NCI-H1930 (cell line): ENCODE measurements at regions not wholly inside any gene's neighbourhood (a gene's known extent, or its start where the extent isn't known, plus 50 kb on each side); places are given as distances from the start of the nearest gene placed in this dataset.

Experiments used
- DNase-seq, 2 experiments: peaks; one replicate each; lab custom pipeline; 2025; lab: John Stamatoyannopoulos, UW

DNA sequence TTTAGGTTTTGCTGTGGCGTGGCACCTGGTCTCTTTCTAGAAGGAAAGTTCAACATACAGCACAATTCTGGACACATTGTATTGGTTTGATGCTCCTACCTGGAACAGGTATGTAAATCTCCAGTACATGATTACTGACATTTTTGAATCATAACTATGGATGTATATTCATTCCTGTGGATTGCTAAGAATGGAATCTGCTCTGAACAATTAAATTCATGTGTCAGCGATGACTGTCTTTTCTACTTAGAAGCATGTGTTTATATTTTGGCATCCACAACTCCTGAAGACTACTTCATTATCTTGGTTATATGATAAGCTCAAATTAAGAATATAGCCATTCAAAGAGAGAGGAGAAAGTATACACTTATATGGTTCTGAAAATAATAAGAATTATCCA lies 291.8 kb downstream of the CHRM3 start:
- DNase-seq = no peak

DNA sequence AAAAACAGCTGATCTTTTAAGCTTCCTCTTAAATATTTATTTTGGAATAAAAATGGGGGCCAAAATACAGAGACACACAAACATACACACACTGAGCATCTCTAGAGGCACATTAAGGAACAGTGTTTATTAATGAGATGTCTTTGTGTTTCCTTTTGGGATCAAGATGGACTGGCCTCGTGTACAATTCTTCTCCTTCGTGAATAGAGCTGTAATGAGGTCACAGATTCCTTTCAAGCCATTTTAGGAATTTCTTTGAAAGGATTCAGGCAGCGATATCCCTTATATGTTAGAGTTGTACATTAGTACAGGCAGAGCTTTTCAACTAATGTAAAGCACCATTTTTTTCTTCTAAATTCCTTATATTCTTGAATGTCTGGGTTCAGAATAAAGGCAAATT lies 295.7 kb downstream of the CHRM3 start:
- no peak for DNase-seq

DNA sequence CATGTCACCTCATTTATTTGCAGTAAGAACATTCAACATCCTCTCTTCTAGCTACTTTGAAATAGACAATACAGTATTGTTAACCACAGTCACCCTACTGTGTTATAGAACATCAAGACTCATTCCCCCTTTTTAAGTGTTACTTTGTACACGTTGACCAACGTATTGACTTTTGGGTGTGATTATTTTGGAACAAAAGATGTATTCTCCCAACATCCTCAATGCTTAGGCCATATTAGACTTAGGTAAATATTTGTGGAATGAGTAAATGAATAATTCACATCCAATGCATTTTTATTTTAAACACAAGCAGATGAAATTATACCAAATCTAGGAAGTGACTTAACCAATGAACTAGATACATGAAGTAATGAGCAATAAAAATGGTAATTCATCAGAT lies 296.6 kb downstream of the CHRM3 start:
- peak; percentile 53 to 68 for DNase-seq

DNA sequence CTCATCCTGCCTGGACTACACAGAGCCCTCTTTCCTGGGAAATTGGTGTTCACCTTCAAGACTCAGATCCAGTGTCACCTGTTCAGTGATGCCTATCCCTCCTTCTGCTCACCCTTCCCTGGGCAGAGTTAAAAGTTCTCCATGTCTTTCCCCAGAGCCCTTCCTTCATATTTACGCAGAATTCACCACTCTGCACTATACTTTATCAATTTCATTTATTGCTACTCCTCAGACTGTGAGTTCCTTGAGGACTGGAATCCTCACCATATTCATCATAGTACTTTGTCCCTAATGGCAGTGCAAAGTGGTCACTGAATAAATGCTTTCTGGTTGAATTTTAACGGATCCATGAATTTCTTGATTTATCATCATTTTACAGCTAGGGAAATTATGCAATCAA lies 300.0 kb downstream of the CHRM3 start:
- no peak for DNase-seq

DNA sequence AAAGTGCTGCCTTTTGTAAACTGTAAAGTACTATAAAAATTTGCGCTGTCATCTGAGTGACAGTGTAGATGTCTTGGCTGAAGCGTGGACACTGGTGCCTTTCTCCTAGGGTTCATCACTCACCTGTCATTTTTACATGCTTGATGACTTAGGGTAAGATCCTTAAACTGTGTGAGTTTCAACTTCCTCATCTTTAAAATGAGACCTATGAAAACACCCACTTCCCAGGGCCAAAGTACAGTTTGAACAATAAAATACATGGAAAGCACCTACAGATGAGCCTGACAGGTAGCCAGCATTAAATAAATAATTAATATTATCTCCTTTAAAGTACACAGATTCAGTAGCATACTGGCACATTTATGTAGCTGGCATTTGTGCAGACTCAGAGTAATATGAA lies 309.9 kb downstream of the CHRM3 start:
- DNase-seq = no peak

DNA sequence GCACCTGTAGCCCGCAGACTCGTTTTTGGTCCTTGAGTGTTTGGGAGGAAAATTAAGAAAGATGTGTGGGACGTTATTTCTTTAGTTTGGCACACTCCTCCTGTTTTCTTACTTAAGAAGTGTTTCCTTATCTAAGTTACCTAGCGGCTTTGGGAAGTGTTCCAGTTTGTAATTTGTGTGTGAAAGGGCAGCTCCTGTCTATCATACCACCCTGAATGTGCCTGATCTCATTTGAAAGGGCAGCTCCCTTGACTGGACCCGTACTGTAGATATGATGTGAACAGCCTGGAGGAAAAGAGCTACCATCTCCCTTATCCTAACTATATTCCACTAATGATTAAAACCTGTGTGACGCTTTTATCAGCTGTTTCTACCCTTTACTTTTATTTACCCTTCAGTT lies 314.3 kb downstream of the CHRM3 start:
- DNase-seq = no peak

GRCh38 chr1:239703075-239703474 lies 316.7 kb downstream of the CHRM3 start:
- no peak for DNase-seq

- no peak for DNase-seq
Measured at GRCh38 chr1:239706245-239706892, 320.0 kb downstream of the CHRM3 start.

- DNase-seq = no peak
Measured at GRCh38 chr1:239707615-239708014, 321.2 kb downstream of the CHRM3 start.

GRCh38 chr1:239708622-239709021 lies 322.3 kb downstream of the CHRM3 start:
- no peak for DNase-seq

GRCh38 chr1:239711768-239712167 lies 325.4 kb downstream of the CHRM3 start:
- no peak for DNase-seq

GRCh38 chr1:239717097-239717917 lies 330.9 kb downstream of the CHRM3 start:
- no peak for DNase-seq

- DNase-seq = no peak
Measured at GRCh38 chr1:239717918-239718184, 331.5 kb downstream of the CHRM3 start.

DNA sequence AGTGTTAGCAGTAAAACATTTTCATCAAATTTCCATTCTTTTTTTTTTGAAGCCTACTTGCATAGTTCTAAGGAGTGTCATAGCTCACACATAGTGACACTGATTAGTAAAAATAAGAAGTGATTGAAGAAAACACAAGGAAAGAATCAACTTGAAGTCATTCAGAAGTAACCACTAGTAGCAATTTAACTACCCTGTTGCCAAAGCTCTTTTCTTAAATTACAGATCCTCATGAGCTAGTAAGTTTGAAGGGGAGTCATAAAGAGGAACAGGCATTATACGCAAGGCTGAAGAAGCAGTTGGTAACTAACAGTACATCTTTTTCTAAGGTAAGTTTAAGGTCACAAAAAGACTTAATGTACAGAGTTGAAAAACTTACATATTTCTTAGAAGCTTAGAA lies 332.2 kb downstream of the CHRM3 start:
- no peak for DNase-seq

GRCh38 chr1:239718997-239719628 lies 332.7 kb downstream of the CHRM3 start:
- no peak for DNase-seq

DNA sequence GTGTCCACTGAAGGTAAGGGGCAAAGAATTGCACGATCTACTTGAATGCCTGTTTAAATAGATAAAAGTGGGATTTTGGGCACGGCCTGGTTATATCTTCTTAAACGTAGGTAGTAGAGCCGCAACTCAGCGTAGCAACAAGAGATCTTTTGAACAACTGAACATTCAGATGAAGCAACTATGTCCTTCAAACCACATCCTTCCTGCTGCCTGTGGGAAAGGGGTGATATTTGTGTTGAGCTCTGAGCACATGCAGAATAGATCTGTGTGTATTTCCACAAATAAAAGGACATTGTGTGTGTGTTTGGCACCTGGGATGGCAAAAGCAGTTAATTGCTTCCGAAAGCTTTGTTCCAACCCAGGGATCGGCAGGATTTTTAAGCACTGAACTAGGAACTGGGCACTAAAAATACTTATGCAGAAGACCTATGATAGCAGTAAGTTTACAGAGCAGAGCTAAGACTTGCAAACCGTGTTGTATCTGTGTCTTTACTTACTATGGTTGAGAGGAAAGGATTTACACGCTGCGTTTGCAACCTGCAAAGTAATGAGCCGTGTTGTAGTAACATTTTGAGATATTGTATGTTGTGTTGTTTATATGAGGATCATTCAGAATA lies 333.4 kb downstream of the CHRM3 start:
- DNase-seq = no peak

DNA sequence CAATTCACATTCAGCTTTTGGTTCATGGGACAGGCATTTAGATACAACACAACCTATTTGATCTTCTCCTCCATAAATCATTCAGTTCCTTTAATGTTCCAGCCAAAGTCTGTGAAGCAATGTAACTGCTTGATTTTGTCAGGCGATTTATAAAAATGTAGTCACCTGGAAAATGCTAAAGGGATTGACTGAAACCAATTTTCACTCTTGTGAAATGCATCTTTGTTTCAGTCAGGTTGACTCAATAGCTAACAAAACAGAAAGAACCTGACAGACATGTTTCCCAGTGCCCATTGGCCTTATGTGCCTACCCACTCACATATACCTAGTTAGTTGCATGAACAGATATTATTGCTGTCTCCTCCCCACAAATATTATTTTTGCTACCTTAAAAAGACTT lies 335.7 kb downstream of the CHRM3 start:
- DNase-seq = no peak

DNA sequence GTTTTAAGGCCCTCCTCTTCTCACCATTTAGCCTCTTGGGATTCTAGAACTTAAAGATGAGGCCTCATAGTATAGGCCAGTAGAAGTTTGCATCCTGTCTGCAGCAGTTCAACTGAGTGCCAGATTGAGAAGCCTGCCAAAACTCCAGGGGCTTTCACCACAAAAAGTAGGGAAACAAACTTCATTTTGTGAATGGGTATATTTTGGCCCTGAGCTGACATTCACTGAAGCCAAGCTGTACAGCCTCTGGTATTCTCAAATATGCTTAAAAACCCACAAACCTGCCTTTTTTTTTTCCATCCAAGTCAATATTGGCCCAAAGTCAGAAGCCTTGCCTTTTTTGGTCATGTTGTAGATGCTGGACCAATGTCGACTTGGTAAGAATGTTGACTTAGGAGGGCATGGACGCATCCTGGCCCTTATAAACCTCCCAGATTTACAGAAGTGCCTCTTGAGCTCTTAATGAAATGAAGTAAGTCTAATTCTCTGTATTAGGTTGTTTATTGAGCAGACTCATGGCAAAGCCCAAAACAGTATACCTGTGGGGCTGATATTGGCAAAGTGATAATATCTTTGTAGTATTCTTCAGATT lies 337.5 kb downstream of the CHRM3 start:
- no peak for DNase-seq

DNA sequence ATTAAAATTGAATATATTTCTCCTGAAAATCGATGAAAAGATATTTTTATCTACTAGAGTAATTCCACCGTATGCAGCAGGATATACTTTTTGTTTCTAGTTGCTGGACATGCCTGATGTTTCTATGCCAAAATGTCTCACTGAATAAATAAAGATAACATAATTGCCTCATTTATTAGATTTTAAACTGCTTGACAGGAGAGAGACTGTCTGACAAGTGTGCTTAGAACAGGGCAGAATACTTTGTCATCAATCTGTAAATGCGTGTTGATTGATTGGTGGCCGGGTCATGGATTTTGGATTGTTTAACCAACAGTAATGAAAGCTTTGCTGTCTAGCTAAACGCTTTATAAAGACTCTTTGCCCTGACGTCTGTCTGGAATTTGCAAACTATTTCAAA lies 339.0 kb downstream of the CHRM3 start:
- DNase-seq = no peak

- DNase-seq = no peak
Measured at GRCh38 chr1:239725933-239726332, 339.6 kb downstream of the CHRM3 start.

DNA sequence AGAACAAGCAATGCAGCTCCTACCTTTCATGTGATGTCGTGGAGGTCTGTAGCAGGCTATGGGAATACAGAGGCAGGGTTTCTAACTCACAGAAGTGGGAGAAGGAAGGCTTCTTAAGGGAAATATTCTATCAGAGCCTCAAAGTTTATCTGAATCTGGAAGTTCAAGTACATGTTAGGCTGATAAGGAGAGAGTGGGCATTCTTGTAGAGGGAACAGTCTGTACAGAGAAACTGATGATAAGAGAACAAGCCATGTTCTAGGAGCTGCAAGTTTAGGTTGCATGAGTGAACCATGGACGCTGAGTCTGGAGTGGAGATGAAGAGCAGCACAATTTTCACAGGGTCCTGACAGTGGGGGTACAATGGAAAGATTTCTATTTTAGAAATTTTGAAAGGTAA lies 344.0 kb downstream of the CHRM3 start:
- DNase-seq = no peak

DNA sequence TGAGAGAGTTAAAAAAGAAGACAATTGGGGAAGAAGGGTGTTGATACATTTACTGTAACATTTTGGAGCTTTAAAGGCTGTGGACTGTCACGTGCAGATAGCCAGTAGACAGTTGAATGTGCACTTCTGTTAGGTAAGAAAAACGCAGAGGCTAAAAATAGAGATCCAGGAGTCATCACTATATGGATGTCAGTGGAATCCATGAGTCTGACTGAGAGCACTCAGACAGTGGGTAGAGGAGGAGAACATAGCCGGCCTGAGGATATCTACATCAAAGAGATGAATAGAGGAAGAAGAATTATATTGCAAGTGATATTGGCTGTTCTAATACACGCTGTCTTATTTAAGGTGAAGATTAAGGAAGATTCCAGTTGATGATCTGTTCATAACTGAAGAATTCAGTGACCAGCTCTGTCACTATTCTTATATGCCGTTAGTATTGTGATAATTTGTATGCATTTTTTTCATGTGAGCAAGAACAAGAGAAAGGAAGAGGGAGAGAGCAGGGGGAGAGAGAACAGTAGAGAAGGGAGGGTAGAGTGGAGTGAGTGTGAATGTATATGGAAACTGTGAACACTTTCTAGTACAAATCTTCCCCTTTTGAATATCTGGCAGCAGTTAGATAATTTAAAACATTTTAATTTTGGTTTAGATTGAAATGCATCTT lies 344.8 kb downstream of the CHRM3 start:
- DNase-seq = no peak
